T-helper 17 cell (primary cell): ENCODE measurements at regions not wholly inside any gene's neighbourhood (a gene's known extent, or its start where the extent isn't known, plus 50 kb on each side); places are given as distances from the start of the nearest gene placed in this dataset.

Source experiments
- ATAC-seq: fragments of 150-1000 bp; cut with Tn5 transposase; 2 replicates; pipeline ENCODE4 v1.10.0; 2021; ENCODE audit warnings: mild to moderate bottlenecking, moderate library complexity
- DNase-seq, 3 donors: peaks; one replicate each; pipeline versions ENCODE4 v3.0.0 to v3.0.0-alpha.2; 2020 to 2021
- H3K9me3 ChIP-seq: one replicate; pipeline ENCODE4 v1.7.0; 2013; ENCODE audit warnings: low read length, mild to moderate bottlenecking; ENCODE audit not compliant: control insufficient read depth, poor library complexity, severe bottlenecking
- H3K27ac Mint-ChIP-seq: one replicate; pipeline ENCODE4 v1.8.0; 2022; ENCODE audit warnings: mild to moderate bottlenecking, moderate library complexity, mixed read lengths
- H3K27me3 Mint-ChIP-seq: one replicate; pipeline ENCODE4 v1.8.0; 2022; ENCODE audit warnings: mixed read lengths
- H3K36me3 Mint-ChIP-seq: one replicate; pipeline ENCODE4 v1.8.0; 2022; ENCODE audit warnings: low read depth, mixed read lengths
- H3K4me1 Mint-ChIP-seq: one replicate; pipeline ENCODE4 v1.8.0; 2022; ENCODE audit warnings: mild to moderate bottlenecking, mixed read lengths
- H3K4me3 Mint-ChIP-seq: one replicate; pipeline ENCODE4 v1.8.0; 2022; ENCODE audit warnings: mild to moderate bottlenecking, moderate library complexity, mixed read lengths

DNA sequence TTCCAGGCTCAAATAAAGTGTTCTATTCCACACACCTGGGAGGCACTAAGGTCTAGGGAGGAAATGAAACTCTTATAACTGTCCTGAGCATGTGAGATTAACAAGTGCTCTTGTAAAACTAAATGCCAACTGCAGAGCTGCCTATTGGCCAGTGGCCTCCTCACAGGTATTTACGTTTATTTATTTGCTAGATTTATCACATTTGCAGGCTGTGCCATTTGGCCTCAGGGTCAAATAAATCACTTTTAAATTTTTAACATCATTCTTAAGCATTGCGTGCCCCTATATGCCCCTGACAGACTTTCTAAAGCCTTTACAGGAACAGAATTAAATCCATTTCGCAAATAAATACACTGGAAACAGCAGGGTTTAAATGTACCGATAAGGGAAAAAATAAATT, 381.8 kb upstream of the NFE2L3 start:
- H3K27me3 Mint-ChIP-seq, result peaks cover 22% of the 10 kb centered on the region
- H3K4me3 Mint-ChIP-seq, result no peak overlapping the region
- no peaks in the 10 kb centered on the region for H3K9me3 ChIP-seq
- DNase-seq (no peak), ATAC-seq (no peak)
- no peaks in the 10 kb centered on the region for H3K36me3 Mint-ChIP-seq
- no peak overlapping the region for H3K27ac Mint-ChIP-seq
- no peaks in the 10 kb centered on the region for H3K4me1 Mint-ChIP-seq

DNA sequence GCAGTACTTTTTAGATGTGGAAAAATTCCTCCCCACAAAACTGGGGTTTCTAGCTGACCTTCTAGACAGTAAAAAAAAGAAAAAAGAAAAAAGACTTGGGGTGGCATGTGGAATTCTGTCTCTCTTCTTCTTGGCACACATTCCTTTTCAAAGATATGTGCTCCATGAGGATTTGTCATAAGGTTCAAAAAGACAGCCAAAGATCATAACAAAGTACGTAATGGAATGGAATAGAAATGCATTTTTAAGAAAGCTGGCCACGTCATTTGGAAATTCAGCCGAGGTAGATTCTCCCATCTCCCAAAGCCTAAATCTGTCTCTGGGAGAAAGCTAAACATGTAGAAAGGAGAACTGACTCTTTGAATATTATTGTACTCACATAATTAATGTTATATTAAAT, 381.3 kb upstream of the NFE2L3 start:
- H3K4me3 Mint-ChIP-seq, result no peak overlapping the region

DNA sequence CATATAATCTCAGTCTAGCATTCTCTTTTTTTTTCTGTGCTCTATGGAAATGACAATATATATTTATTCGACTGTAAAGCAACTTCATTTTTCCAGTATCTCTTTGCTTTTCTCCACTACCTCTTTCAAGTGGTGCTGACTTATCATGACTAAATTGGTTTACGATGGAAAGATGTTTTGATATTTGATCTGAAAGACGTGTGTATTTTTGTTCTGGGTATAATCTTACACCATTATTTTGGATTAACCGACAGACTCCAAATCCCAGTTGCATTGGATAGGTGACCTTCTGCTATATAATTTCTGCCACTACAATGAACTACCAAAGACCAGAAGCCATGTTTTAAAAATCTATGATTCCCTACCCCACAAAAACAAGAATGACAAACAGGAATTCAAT, 380.5 kb upstream of the NFE2L3 start:
- no peak overlapping the region for H3K4me3 Mint-ChIP-seq
- no peak for ATAC-seq
- no peak for DNase-seq
- no peak overlapping the region for H3K27ac Mint-ChIP-seq
- peaks cover 27% of the 10 kb centered on the region for H3K27me3 Mint-ChIP-seq
- H3K36me3 Mint-ChIP-seq, result no peaks in the 10 kb centered on the region
- H3K4me1 Mint-ChIP-seq, result no peaks in the 10 kb centered on the region
- no peaks in the 10 kb centered on the region for H3K9me3 ChIP-seq

More for the DNA sequence above, 381.3 kb upstream of the NFE2L3 start:
- ATAC-seq (no peak), DNase-seq (no peak)
- Mint-ChIP-seq H3K4me1 (no peaks in the 10 kb centered on the region), H3K27me3 (peaks cover 23% of the 10 kb centered on the region), H3K27ac (no peak overlapping the region), H3K36me3 (no peaks in the 10 kb centered on the region)
- no peaks in the 10 kb centered on the region for H3K9me3 ChIP-seq

DNA sequence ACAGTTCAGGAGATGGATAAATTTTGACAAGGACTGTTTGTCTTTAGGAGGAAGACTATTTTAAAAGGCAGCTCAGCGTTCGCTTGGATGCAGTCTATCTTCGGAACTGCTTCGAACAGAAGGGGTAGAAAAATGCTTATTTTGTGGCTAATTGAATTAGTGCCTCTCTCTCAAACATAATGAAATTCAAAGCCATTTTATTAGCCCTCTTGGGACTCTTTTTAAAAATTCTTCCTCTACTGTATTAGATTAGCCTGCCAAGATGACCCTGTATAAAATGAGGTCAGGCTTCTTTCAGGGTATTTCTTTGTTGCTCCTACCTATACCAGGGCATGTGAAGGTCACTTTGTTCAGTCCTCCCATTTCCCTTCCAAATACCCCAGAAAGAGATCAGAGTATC, 379.2 kb upstream of the NFE2L3 start:
- H3K27ac Mint-ChIP-seq, result no peak overlapping the region
- peaks cover 29% of the 10 kb centered on the region for H3K27me3 Mint-ChIP-seq
- no peak for DNase-seq
- H3K4me3 Mint-ChIP-seq, result no peak overlapping the region
- no peaks in the 10 kb centered on the region for H3K36me3 Mint-ChIP-seq
- no peak for ATAC-seq
- H3K4me1 Mint-ChIP-seq, result no peaks in the 10 kb centered on the region
- H3K9me3 ChIP-seq, result no peaks in the 10 kb centered on the region

DNA sequence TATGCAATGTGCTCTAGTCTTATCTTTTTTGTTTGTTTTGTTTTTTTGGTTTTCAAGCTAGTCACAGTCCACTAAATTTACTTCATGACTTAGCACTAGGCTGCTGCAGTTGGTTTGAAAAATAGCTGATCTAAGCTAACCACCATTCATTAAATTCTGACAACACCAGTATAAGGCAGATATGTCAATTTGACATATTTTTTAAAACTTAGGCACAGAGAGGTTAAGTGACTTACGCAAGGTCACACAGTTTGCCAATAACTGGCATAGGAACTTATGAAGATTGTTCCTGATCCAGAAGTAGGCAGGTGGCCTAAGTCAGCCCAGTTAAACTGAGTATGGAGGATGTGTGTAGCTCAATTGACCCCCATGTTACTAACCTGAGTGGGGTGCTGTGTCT, 377.3 kb upstream of the NFE2L3 start:
- H3K36me3 Mint-ChIP-seq, result no peaks in the 10 kb centered on the region
- DNase-seq (no peak), ATAC-seq (no peak)
- H3K9me3 ChIP-seq, result no peaks in the 10 kb centered on the region
- no peak overlapping the region for H3K4me3 Mint-ChIP-seq
- H3K4me1 Mint-ChIP-seq, result no peaks in the 10 kb centered on the region
- H3K27me3 Mint-ChIP-seq, result peaks cover 32% of the 10 kb centered on the region
- no peak overlapping the region for H3K27ac Mint-ChIP-seq

DNA sequence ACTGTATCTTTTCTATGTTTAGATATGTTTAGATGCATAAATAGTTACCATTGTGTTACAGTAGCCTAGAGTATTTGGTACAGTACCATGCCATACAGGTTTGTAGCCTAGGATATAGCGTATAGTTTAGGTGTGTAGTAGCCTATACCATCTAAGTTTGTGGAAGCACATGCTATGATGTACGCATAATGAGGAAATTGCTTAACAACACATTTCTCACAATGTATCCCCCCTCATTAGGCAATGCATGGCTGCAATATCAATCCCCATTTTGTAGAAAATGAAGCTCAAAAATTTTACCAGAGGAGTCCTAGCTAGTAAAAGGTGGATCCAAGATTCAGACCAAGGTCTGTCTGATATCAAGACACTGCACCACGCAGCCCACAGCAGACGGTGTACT, 376.4 kb upstream of the NFE2L3 start:
- ATAC-seq, result no peak
- H3K9me3 ChIP-seq, result no peaks in the 10 kb centered on the region
- H3K36me3 Mint-ChIP-seq, result no peaks in the 10 kb centered on the region
- H3K27ac Mint-ChIP-seq, result no peak overlapping the region
- peaks cover 29% of the 10 kb centered on the region for H3K27me3 Mint-ChIP-seq
- no peaks in the 10 kb centered on the region for H3K4me1 Mint-ChIP-seq
- no peak for DNase-seq
- no peak overlapping the region for H3K4me3 Mint-ChIP-seq

DNA sequence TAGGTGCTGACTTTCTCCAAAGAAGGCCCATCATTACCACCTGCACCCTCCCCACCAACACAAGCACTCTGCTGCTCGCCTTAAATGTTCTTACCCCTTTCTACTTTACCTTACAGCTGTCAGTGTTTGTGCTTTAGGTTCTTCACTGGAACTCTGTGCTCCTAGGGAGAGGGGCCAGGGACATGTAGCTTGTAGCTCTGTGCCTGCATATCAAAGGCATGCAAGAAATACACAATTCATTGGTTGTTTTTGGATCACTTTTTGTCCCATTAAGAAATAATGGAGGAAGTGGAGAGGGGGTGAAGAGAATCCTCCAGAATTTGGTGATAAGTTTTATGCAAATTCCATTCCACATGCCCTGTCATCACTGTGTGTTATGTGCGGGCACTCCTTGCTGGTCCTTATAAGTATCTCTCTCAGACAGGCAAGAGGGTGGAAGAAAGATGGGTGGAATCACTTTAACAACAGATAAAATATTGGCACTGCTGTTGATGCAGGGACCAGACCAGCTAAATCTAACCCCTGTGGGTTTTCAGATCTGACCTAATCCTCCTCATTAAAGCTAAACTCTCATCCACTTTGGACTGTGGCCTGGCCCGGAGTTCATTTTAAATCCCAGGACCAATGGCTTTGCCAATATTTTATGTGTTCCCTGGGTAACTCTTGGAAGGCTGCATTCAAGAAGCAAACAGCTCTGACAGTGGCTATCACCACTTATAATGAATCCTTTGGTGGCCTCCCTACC, 375.8 kb upstream of the NFE2L3 start:
- H3K4me1 Mint-ChIP-seq, result no peaks in the 10 kb centered on the region

DNA sequence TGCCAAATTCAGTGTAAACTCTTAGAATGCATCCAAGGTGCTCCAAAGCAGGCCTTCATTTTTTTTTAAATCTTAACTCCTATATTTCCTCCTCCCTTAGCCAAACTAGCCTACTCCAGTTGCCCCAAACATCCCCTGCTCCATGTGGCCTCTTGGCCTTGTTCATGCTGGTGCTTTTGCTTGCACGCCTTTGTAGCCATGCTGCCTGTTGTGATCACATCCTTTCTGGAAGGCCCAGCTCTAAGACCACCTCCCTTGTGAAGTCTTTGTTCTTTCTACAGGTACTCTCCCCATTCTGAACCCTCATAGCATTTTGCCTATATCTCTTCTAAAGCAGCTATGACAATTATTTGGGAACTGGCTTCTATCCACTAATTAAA, 375.3 kb upstream of the NFE2L3 start:
- ATAC-seq (no peak), DNase-seq (no peak)
- Mint-ChIP-seq H3K4me3 (no peak overlapping the region), H3K27ac (no peak overlapping the region), H3K4me1 (no peaks in the 10 kb centered on the region), H3K36me3 (no peaks in the 10 kb centered on the region), H3K27me3 (peaks cover 28% of the 10 kb centered on the region)
- H3K9me3 ChIP-seq, result no peaks in the 10 kb centered on the region

More for the DNA sequence above, 375.8 kb upstream of the NFE2L3 start:
- no peak overlapping the region for H3K4me3 Mint-ChIP-seq
- DNase-seq (no peak), ATAC-seq (no peak)
- H3K27ac Mint-ChIP-seq, result no peak overlapping the region
- peaks cover 28% of the 10 kb centered on the region for H3K27me3 Mint-ChIP-seq
- H3K36me3 Mint-ChIP-seq, result no peaks in the 10 kb centered on the region
- H3K9me3 ChIP-seq, result no peaks in the 10 kb centered on the region

DNA sequence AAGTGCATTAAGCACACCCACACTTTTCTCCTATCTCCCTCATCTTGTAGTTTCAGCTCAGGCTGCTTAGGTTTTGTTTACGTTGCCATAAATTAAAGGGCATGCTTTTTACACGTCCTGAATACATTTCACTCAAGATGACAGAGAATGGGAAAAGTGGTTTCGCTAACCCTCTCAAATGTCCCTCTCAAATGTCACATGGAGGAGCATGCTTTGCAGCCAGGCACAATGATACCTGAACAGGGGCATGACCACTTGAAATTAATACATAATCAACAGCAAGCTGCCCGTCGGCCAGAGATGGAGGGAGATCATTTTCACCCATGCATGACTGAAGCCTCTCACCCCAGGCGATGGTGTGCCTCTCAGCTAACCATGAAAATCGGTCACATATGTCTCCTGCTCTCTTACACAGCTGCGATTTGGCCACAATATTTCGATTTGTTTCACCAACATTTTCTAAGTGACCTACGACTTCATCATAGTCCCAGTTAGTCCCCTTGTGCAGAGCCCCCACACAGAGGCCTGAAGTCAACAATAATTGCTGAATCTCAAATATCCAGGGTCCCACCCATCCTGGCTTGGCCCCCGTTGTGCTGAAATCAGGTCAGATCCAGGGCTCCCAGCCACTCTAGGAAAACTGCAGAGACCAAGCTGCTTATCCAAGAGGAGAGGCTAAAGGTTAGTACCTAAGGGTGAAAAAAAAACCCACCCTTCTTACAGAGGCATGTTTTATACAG, 373.9 kb upstream of the NFE2L3 start:
- no peak for ATAC-seq
- H3K9me3 ChIP-seq, result no peaks in the 10 kb centered on the region
- Mint-ChIP-seq H3K4me1 (no peaks in the 10 kb centered on the region), H3K4me3 (no peak overlapping the region), H3K27ac (no peak overlapping the region), H3K27me3 (peaks cover 21% of the 10 kb centered on the region), H3K36me3 (no peaks in the 10 kb centered on the region)
- no peak for DNase-seq

DNA sequence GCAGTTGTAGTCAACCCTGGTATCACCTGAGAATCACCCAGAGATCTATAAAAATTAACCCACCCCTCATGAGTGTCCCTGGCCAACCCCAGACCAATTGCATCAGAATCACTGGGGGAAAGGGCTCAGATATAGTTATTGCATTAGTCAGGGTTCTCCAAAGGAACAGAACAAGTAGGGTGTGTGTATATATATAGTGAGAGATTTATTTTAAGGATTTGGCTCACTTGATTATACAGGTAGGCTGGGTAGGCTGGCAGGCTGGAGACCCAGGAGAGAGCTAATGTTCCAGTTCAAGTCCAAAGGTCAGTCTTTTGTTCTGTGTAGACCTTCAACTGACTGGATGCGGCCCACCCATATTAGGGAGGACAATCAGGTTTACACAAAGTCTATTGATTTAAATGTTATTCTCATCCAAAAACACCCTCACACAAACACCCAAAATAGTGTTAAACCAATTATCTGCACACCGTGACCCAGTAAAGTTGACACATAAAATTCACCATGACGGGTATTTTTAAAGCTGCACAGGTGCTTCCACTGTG, 372.9 kb upstream of the NFE2L3 start:
- no peak for ATAC-seq
- Mint-ChIP-seq H3K27ac (no peak overlapping the region), H3K4me3 (no peak overlapping the region), H3K27me3 (peaks cover 21% of the 10 kb centered on the region), H3K36me3 (no peaks in the 10 kb centered on the region), H3K4me1 (no peaks in the 10 kb centered on the region)
- no peaks in the 10 kb centered on the region for H3K9me3 ChIP-seq
- DNase-seq, result no peak

DNA sequence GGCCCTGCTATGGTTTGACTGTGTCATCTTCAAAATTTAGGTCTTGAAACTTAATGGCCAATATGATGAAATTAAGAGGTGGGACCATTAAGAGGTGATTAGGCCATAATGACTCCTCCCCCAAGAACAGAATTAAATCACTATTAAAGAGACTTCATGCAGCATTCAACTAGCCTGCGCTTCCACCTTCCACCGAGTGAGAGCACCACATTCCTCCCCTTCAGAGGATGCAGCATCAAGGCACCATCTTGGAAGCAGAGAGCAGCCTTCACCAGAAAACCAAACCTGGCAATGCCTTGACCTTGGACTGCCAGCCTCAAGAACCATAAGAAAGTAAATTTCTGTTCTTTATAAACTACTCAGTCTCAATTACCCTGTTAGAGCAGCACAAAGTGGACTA, 371.1 kb upstream of the NFE2L3 start:
- no peak for DNase-seq
- no peak overlapping the region for H3K27ac Mint-ChIP-seq
- H3K9me3 ChIP-seq, result no peaks in the 10 kb centered on the region
- H3K36me3 Mint-ChIP-seq, result no peaks in the 10 kb centered on the region
- H3K4me1 Mint-ChIP-seq, result no peaks in the 10 kb centered on the region
- ATAC-seq, result no peak
- peaks cover 22% of the 10 kb centered on the region for H3K27me3 Mint-ChIP-seq
- no peak overlapping the region for H3K4me3 Mint-ChIP-seq

DNA sequence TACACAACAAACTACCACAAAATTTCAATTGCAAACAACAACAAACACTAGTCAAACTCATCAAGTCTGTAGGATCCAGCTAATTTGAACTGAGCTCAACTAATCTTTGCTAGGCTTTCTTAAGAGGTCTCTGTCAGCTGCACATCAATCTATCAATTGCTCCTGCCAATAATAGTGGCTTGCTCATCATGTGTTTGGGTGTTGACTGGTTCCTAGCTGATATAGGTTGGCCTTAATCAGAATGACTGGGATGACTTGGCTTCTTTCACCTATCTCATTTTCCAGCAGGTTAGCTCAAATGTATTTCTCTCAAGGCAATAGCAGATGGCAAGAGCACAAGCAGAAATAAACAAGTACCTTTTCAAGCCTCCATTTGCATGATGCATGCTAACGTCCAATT, 370.3 kb upstream of the NFE2L3 start:
- peaks cover 20% of the 10 kb centered on the region for H3K27me3 Mint-ChIP-seq
- H3K4me3 Mint-ChIP-seq, result no peak overlapping the region
- no peak overlapping the region for H3K27ac Mint-ChIP-seq
- H3K4me1 Mint-ChIP-seq, result no peaks in the 10 kb centered on the region
- H3K9me3 ChIP-seq, result no peaks in the 10 kb centered on the region
- ATAC-seq, result no peak
- no peak for DNase-seq
- no peaks in the 10 kb centered on the region for H3K36me3 Mint-ChIP-seq

DNA sequence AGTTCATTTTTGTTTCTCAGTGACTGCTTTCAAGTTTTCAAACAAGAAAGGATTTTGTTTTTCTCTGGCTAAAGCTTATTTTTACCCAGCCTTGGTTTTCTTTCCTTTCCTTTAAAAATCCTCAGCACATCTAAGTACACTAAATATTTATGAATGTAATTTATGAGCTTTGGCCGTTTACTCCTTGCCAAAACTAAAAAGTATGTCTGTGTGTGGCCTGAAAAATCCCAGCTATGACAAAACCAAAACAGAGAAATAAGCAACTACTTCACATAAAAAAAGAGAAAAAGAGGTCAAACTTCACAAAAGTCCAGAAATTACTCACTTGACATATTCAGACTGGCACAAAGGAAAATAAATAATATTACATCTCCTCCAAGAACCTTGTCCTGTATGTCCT, 365.1 kb upstream of the NFE2L3 start:
- peaks cover 15% of the 10 kb centered on the region for H3K27me3 Mint-ChIP-seq
- no peak overlapping the region for H3K4me3 Mint-ChIP-seq

DNA sequence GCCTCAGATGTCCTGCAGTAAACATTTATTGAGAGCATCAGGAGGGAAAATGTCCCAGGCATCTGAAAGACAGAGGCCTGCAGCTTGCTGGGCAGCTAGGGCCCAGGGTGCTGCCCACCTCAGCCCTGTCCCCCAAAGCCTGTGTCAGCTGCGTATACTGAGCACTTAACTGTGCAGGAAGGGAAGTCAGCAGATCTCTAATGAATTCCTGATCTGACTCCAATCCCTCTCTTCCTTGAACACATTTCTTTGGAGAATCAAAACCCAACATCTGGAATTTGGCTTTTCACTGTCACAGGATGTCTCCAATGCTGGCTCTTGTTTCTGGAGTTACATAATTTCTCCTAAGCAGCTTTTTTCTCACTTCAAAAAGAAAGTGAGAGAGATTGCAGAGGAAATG, 364.7 kb upstream of the NFE2L3 start:
- DNase-seq (no peak), ATAC-seq (no peak)
- peaks cover 15% of the 10 kb centered on the region for H3K27me3 Mint-ChIP-seq
- H3K9me3 ChIP-seq, result no peaks in the 10 kb centered on the region
- peaks cover 2% of the 10 kb centered on the region for H3K4me1 Mint-ChIP-seq
- H3K27ac Mint-ChIP-seq, result no peak overlapping the region
- H3K4me3 Mint-ChIP-seq, result no peak overlapping the region
- H3K36me3 Mint-ChIP-seq, result no peaks in the 10 kb centered on the region

More for the DNA sequence above, 365.1 kb upstream of the NFE2L3 start:
- DNase-seq, result no peak
- Mint-ChIP-seq H3K27ac (no peak overlapping the region), H3K36me3 (no peaks in the 10 kb centered on the region), H3K4me1 (peaks cover 2% of the 10 kb centered on the region)
- H3K9me3 ChIP-seq, result no peaks in the 10 kb centered on the region
- no peak for ATAC-seq
